Activated T-helper 2 cell treated with anti-CD3 and anti-CD28 coated beads, Interferon-gamma antibody, Interleukin-2, Interleukin-4, amounts not matched to agents 10 μg/mL and 5 μg/mL and 100 μg/mL, durations not matched to agents 14 hours and 24 hours and 36 hours (primary cell): ENCODE measurements at regions not wholly inside any gene's neighbourhood (a gene's known extent, or its start where the extent isn't known, plus 50 kb on each side); places are given as distances from the start of the nearest gene placed in this dataset.

ENCODE experiments used
- DNase-seq: peaks from one replicate; pipeline ENCODE4 v3.0.0; 2021; ENCODE audit warnings: low spot score
- H3K27ac Mint-ChIP-seq: one replicate; pipeline ENCODE4 v1.8.0; 2021; ENCODE audit warnings: mixed read lengths
- H3K27me3 Mint-ChIP-seq: one replicate; pipeline ENCODE4 v1.8.0; 2021; ENCODE audit warnings: low read depth, mixed read lengths
- H3K36me3 Mint-ChIP-seq: one replicate; pipeline ENCODE4 v1.8.0; 2021; ENCODE audit warnings: low read depth, mixed read lengths
- H3K4me1 Mint-ChIP-seq: one replicate; pipeline ENCODE4 v1.8.0; 2021; ENCODE audit warnings: low read depth, mixed read lengths
- H3K4me3 Mint-ChIP-seq: one replicate; pipeline ENCODE4 v1.8.0; 2021; ENCODE audit warnings: low read depth, mild to moderate bottlenecking, moderate library complexity, mixed read lengths
- H3K9me3 Mint-ChIP-seq: one replicate; pipeline ENCODE4 v1.8.0; 2021; ENCODE audit warnings: mixed read lengths
- intact Hi-C: fragments of 100-400 bp; cut with micrococcal nuclease; formaldehyde crosslinking; loops from one replicate; pipeline ENCODE4 v1.15.1; 2023

- Mint-ChIP-seq H3K27ac (peak overlapping the region; percentile 48), H3K4me1 (peaks cover 26% of the 10 kb centered on the region), H3K4me3 (no peak overlapping the region), H3K27me3 (no peaks in the 10 kb centered on the region), H3K9me3 (peaks cover 3% of the 10 kb centered on the region), H3K36me3 (peaks cover 17% of the 10 kb centered on the region)
- intact Hi-C loops = loop anchor here (2.0 to 5.0 kb wide), 3 partner anchors 29 to 153 kb away; no protein-coding TSS in a partner anchor
- DNase-seq = no peak
Measured at GRCh38 chr9:74275872-74276508, 221.1 kb upstream of the RORB start.

GRCh38 chr9:74277532-74277931, 219.6 kb upstream of the RORB start:
- peaks cover 17% of the 10 kb centered on the region for H3K36me3 Mint-ChIP-seq
- intact Hi-C loops = loop anchor here (2.0 to 5.0 kb wide), 3 partner anchors 31 to 155 kb away; no protein-coding TSS in a partner anchor
- no peaks in the 10 kb centered on the region for H3K9me3 Mint-ChIP-seq
- H3K27ac Mint-ChIP-seq = peak overlapping the region; percentile 48
- H3K4me1 Mint-ChIP-seq = peaks cover 31% of the 10 kb centered on the region
- no peaks in the 10 kb centered on the region for H3K27me3 Mint-ChIP-seq
- H3K4me3 Mint-ChIP-seq = no peak overlapping the region
- DNase-seq = peak; percentile 45

- intact Hi-C loops = no loop called here
Measured at GRCh38 chr9:74281674-74282073, 215.5 kb upstream of the RORB start.

GRCh38 chr9:74282526-74283253, 214.4 kb upstream of the RORB start:
- DNase-seq = no peak
- Mint-ChIP-seq H3K4me3 (no peak overlapping the region), H3K9me3 (no peaks in the 10 kb centered on the region), H3K36me3 (peaks cover 7% of the 10 kb centered on the region), H3K4me1 (peaks cover 22% of the 10 kb centered on the region), H3K27ac (no peak overlapping the region), H3K27me3 (peaks cover 6% of the 10 kb centered on the region)
- intact Hi-C loops = no loop called here

More at GRCh38 chr9:74281674-74282073, 215.5 kb upstream of the RORB start:
- no peak for DNase-seq
- Mint-ChIP-seq H3K9me3 (no peaks in the 10 kb centered on the region), H3K27me3 (peaks cover 3% of the 10 kb centered on the region), H3K27ac (no peak overlapping the region), H3K4me3 (no peak overlapping the region), H3K36me3 (peaks cover 15% of the 10 kb centered on the region), H3K4me1 (peaks cover 31% of the 10 kb centered on the region)

GRCh38 chr9:74284581-74285450, 212.3 kb upstream of the RORB start:
- intact Hi-C loops = no loop called here
- Mint-ChIP-seq H3K27ac (no peak overlapping the region), H3K4me1 (peaks cover 13% of the 10 kb centered on the region), H3K27me3 (peaks cover 6% of the 10 kb centered on the region), H3K4me3 (no peak overlapping the region), H3K9me3 (no peaks in the 10 kb centered on the region), H3K36me3 (peaks cover under 1% of the 10 kb centered on the region)
- no peak for DNase-seq

- H3K27me3 Mint-ChIP-seq = no peaks in the 10 kb centered on the region
- intact Hi-C loops = no loop called here
- no peaks in the 10 kb centered on the region for H3K4me1 Mint-ChIP-seq
- H3K9me3 Mint-ChIP-seq = peaks cover 3% of the 10 kb centered on the region
- H3K4me3 Mint-ChIP-seq = no peak overlapping the region
- no peaks in the 10 kb centered on the region for H3K36me3 Mint-ChIP-seq
- no peak for DNase-seq
- H3K27ac Mint-ChIP-seq = no peak overlapping the region
Measured at GRCh38 chr9:74293479-74293878, 203.7 kb upstream of the RORB start.

- H3K4me3 Mint-ChIP-seq = no peak overlapping the region
- H3K9me3 Mint-ChIP-seq = no peaks in the 10 kb centered on the region
- H3K27ac Mint-ChIP-seq = no peak overlapping the region
- intact Hi-C loops = no loop called here
- H3K27me3 Mint-ChIP-seq = peaks cover 4% of the 10 kb centered on the region
- H3K4me1 Mint-ChIP-seq = no peaks in the 10 kb centered on the region
- H3K36me3 Mint-ChIP-seq = no peaks in the 10 kb centered on the region
- DNase-seq = no peak
Measured at GRCh38 chr9:74303945-74304344, 193.2 kb upstream of the RORB start.

- H3K36me3 Mint-ChIP-seq = no peaks in the 10 kb centered on the region
- H3K9me3 Mint-ChIP-seq = no peaks in the 10 kb centered on the region
- peaks cover 1% of the 10 kb centered on the region for H3K27me3 Mint-ChIP-seq
- H3K4me1 Mint-ChIP-seq = no peaks in the 10 kb centered on the region
- intact Hi-C loops = no loop called here
- no peak overlapping the region for H3K4me3 Mint-ChIP-seq
- no peak overlapping the region for H3K27ac Mint-ChIP-seq
- DNase-seq = no peak
Measured at GRCh38 chr9:74304598-74304997, 192.5 kb upstream of the RORB start.

- H3K9me3 Mint-ChIP-seq = peaks cover 11% of the 10 kb centered on the region
- DNase-seq = no peak
- intact Hi-C loops = loop anchor here (10.0 kb wide), 1 partner anchor 265 kb away; no protein-coding TSS in a partner anchor
- no peak overlapping the region for H3K27ac Mint-ChIP-seq
- no peaks in the 10 kb centered on the region for H3K27me3 Mint-ChIP-seq
- no peaks in the 10 kb centered on the region for H3K4me1 Mint-ChIP-seq
- no peak overlapping the region for H3K4me3 Mint-ChIP-seq
- no peaks in the 10 kb centered on the region for H3K36me3 Mint-ChIP-seq
Measured at GRCh38 chr9:74309654-74310053, 187.5 kb upstream of the RORB start.

GRCh38 chr9:74317235-74317634, 179.9 kb upstream of the RORB start:
- H3K27me3 Mint-ChIP-seq = peaks cover 2% of the 10 kb centered on the region
- H3K27ac Mint-ChIP-seq = no peak overlapping the region
- peaks cover under 1% of the 10 kb centered on the region for H3K4me1 Mint-ChIP-seq
- no peak overlapping the region for H3K4me3 Mint-ChIP-seq
- intact Hi-C loops = loop anchor here (10.0 kb wide), 1 partner anchor 258 kb away; no protein-coding TSS in a partner anchor
- no peaks in the 10 kb centered on the region for H3K36me3 Mint-ChIP-seq
- peaks cover 17% of the 10 kb centered on the region for H3K9me3 Mint-ChIP-seq
- no peak for DNase-seq

GRCh38 chr9:74321396-74321795, 175.7 kb upstream of the RORB start:
- Mint-ChIP-seq H3K27me3 (peaks cover 3% of the 10 kb centered on the region), H3K9me3 (peaks cover 17% of the 10 kb centered on the region), H3K36me3 (no peaks in the 10 kb centered on the region), H3K4me3 (no peak overlapping the region), H3K4me1 (peaks cover 9% of the 10 kb centered on the region), H3K27ac (no peak overlapping the region)
- DNase-seq = no peak
- intact Hi-C loops = loop anchor here (10.0 kb wide), 1 partner anchor 53 kb away; no protein-coding TSS in a partner anchor

- Mint-ChIP-seq H3K4me3 (peak overlapping the region; percentile 75), H3K4me1 (peaks cover 9% of the 10 kb centered on the region), H3K27ac (peak overlapping the region; percentile 47), H3K9me3 (peaks cover 17% of the 10 kb centered on the region), H3K27me3 (peaks cover 6% of the 10 kb centered on the region), H3K36me3 (no peaks in the 10 kb centered on the region)
- intact Hi-C loops = loop anchor here (10.0 kb wide), 1 partner anchor 52 kb away; no protein-coding TSS in a partner anchor
- peak; percentile 8 for DNase-seq
Measured at GRCh38 chr9:74322661-74323314, 174.3 kb upstream of the RORB start.
